ENCODE measurements at regions not wholly inside any gene's neighbourhood (a gene's known extent, or its start where the extent isn't known, plus 50 kb on each side); places are given as distances from the start of the nearest gene placed in this dataset.
"Not testable (repeated sequence)": the region's sequence is repeated elsewhere in the genome, so short reads cannot be mapped to it uniquely, and the experiment has no call there.

GRCh38 chr16:61091300-61091699 is 944.9 kb downstream of the CDH8 start:
- not testable (repeated sequence) for H3K9me3 ChIP-seq (ENCODE audit: control insufficient read depth, low read length); H3K4me1 ChIP-seq (ENCODE audit: control insufficient read depth, insufficient read depth, low read length); H3K36me3 ChIP-seq (ENCODE audit: control insufficient read depth, insufficient read depth, low read length, severe bottlenecking); DNase-seq (ENCODE audit: low read depth); H3K27me3 ChIP-seq (replicated peaks; ENCODE audit: control insufficient read depth, insufficient read depth, low read length); H3K4me3 ChIP-seq (ENCODE audit: low read length); H3K9ac ChIP-seq (ENCODE audit: low read length)

GRCh38 chr16:61083711-61084110 is 952.5 kb downstream of the CDH8 start:
- no peaks in the 10 kb centered on the region for H3K36me3 ChIP-seq (ENCODE audit: control insufficient read depth, insufficient read depth, low read length, severe bottlenecking)
- H3K27me3 ChIP-seq (replicated peaks; ENCODE audit: control insufficient read depth, insufficient read depth, low read length), result no peaks in the 10 kb centered on the region
- DNase-seq (ENCODE audit: low read depth), result no peak
- H3K9me3 ChIP-seq (ENCODE audit: control insufficient read depth, low read length), result no peaks in the 10 kb centered on the region
- no peak overlapping the region for H3K9ac ChIP-seq (ENCODE audit: low read length)
- H3K4me1 ChIP-seq (ENCODE audit: control insufficient read depth, insufficient read depth, low read length), result no peaks in the 10 kb centered on the region
- no peak overlapping the region for H3K4me3 ChIP-seq (ENCODE audit: low read length)

- Histone ChIP-seq H3K9ac (ENCODE audit: low read length) (no peak overlapping the region), H3K9me3 (ENCODE audit: control insufficient read depth, low read length) (peaks cover 3% of the 10 kb centered on the region), H3K36me3 (ENCODE audit: control insufficient read depth, insufficient read depth, low read length, severe bottlenecking) (no peaks in the 10 kb centered on the region), H3K4me3 (ENCODE audit: low read length) (no peak overlapping the region), H3K27me3 (replicated peaks; ENCODE audit: control insufficient read depth, insufficient read depth, low read length) (no peaks in the 10 kb centered on the region), H3K4me1 (ENCODE audit: control insufficient read depth, insufficient read depth, low read length) (no peaks in the 10 kb centered on the region)
- DNase-seq (ENCODE audit: low read depth), result no peak
Measured at GRCh38 chr16:61074324-61074723, 961.9 kb downstream of the CDH8 start.

GRCh38 chr16:61057635-61058034 is 978.6 kb downstream of the CDH8 start:
- H3K9ac ChIP-seq (ENCODE audit: low read length), result no peak overlapping the region
- H3K9me3 ChIP-seq (ENCODE audit: control insufficient read depth, low read length), result peaks cover 3% of the 10 kb centered on the region
- H3K4me1 ChIP-seq (ENCODE audit: control insufficient read depth, insufficient read depth, low read length), result no peaks in the 10 kb centered on the region
- H3K4me3 ChIP-seq (ENCODE audit: low read length), result no peak overlapping the region
- DNase-seq (ENCODE audit: low read depth), result no peak
- no peaks in the 10 kb centered on the region for H3K36me3 ChIP-seq (ENCODE audit: control insufficient read depth, insufficient read depth, low read length, severe bottlenecking)
- H3K27me3 ChIP-seq (replicated peaks; ENCODE audit: control insufficient read depth, insufficient read depth, low read length), result no peaks in the 10 kb centered on the region

GRCh38 chr16:61050547-61050946 is 985.7 kb downstream of the CDH8 start:
- H3K36me3 ChIP-seq (ENCODE audit: control insufficient read depth, insufficient read depth, low read length, severe bottlenecking), result no peaks in the 10 kb centered on the region

GRCh38 chr16:61045931-61046330 is 990.3 kb downstream of the CDH8 start:
- H3K36me3 ChIP-seq (ENCODE audit: control insufficient read depth, insufficient read depth, low read length, severe bottlenecking), result no peaks in the 10 kb centered on the region
- H3K27me3 ChIP-seq (replicated peaks; ENCODE audit: control insufficient read depth, insufficient read depth, low read length), result no peaks in the 10 kb centered on the region
- no peaks in the 10 kb centered on the region for H3K9me3 ChIP-seq (ENCODE audit: control insufficient read depth, low read length)
- no peak for DNase-seq (ENCODE audit: low read depth)
- H3K4me3 ChIP-seq (ENCODE audit: low read length), result no peak overlapping the region
- no peak overlapping the region for H3K9ac ChIP-seq (ENCODE audit: low read length)
- no peaks in the 10 kb centered on the region for H3K4me1 ChIP-seq (ENCODE audit: control insufficient read depth, insufficient read depth, low read length)

More at GRCh38 chr16:61050547-61050946, 985.7 kb downstream of the CDH8 start:
- Histone ChIP-seq H3K4me1 (ENCODE audit: control insufficient read depth, insufficient read depth, low read length) (no peaks in the 10 kb centered on the region), H3K27me3 (replicated peaks; ENCODE audit: control insufficient read depth, insufficient read depth, low read length) (no peaks in the 10 kb centered on the region), H3K4me3 (ENCODE audit: low read length) (no peak overlapping the region), H3K9ac (ENCODE audit: low read length) (no peak overlapping the region), H3K9me3 (ENCODE audit: control insufficient read depth, low read length) (peaks cover 3% of the 10 kb centered on the region)
- DNase-seq (ENCODE audit: low read depth), result no peak

- no peaks in the 10 kb centered on the region for H3K9me3 ChIP-seq (ENCODE audit: control insufficient read depth, low read length)
- H3K9ac ChIP-seq (ENCODE audit: low read length), result no peak overlapping the region
- H3K36me3 ChIP-seq (ENCODE audit: control insufficient read depth, insufficient read depth, low read length, severe bottlenecking), result no peaks in the 10 kb centered on the region
- no peak overlapping the region for H3K4me3 ChIP-seq (ENCODE audit: low read length)
- no peaks in the 10 kb centered on the region for H3K27me3 ChIP-seq (replicated peaks; ENCODE audit: control insufficient read depth, insufficient read depth, low read length)
- no peak for DNase-seq (ENCODE audit: low read depth)
- H3K4me1 ChIP-seq (ENCODE audit: control insufficient read depth, insufficient read depth, low read length), result no peaks in the 10 kb centered on the region
Measured at GRCh38 chr16:61042737-61043136, 993.5 kb downstream of the CDH8 start.

GRCh38 chr16:61030616-61031015 is 1005.6 kb downstream of the CDH8 start:
- Histone ChIP-seq H3K27me3 (replicated peaks; ENCODE audit: control insufficient read depth, insufficient read depth, low read length) (no peaks in the 10 kb centered on the region), H3K4me1 (ENCODE audit: control insufficient read depth, insufficient read depth, low read length) (no peaks in the 10 kb centered on the region)
- no peak for DNase-seq (ENCODE audit: low read depth)

GRCh38 chr16:61024180-61024900 is 1011.9 kb downstream of the CDH8 start:
- no peaks in the 10 kb centered on the region for H3K4me1 ChIP-seq (ENCODE audit: control insufficient read depth, insufficient read depth, low read length)
- H3K9ac ChIP-seq (ENCODE audit: low read length), result no peak overlapping the region
- no peaks in the 10 kb centered on the region for H3K36me3 ChIP-seq (ENCODE audit: control insufficient read depth, insufficient read depth, low read length, severe bottlenecking)
- no peaks in the 10 kb centered on the region for H3K9me3 ChIP-seq (ENCODE audit: control insufficient read depth, low read length)
- H3K4me3 ChIP-seq (ENCODE audit: low read length), result no peak overlapping the region
- DNase-seq (ENCODE audit: low read depth), result no peak
- no peaks in the 10 kb centered on the region for H3K27me3 ChIP-seq (replicated peaks; ENCODE audit: control insufficient read depth, insufficient read depth, low read length)

More at GRCh38 chr16:61030616-61031015, 1005.6 kb downstream of the CDH8 start:
- Histone ChIP-seq H3K9me3 (ENCODE audit: control insufficient read depth, low read length) (peaks cover 4% of the 10 kb centered on the region), H3K4me3 (ENCODE audit: low read length) (no peak overlapping the region), H3K9ac (ENCODE audit: low read length) (no peak overlapping the region), H3K36me3 (ENCODE audit: control insufficient read depth, insufficient read depth, low read length, severe bottlenecking) (no peaks in the 10 kb centered on the region)

GRCh38 chr16:61014869-61015268 is 1021.4 kb downstream of the CDH8 start:
- no peak for DNase-seq (ENCODE audit: low read depth)
- H3K36me3 ChIP-seq (ENCODE audit: control insufficient read depth, insufficient read depth, low read length, severe bottlenecking), result no peaks in the 10 kb centered on the region
- H3K27me3 ChIP-seq (replicated peaks; ENCODE audit: control insufficient read depth, insufficient read depth, low read length), result no peaks in the 10 kb centered on the region
- H3K9ac ChIP-seq (ENCODE audit: low read length), result no peak overlapping the region
- no peaks in the 10 kb centered on the region for H3K9me3 ChIP-seq (ENCODE audit: control insufficient read depth, low read length)
- H3K4me3 ChIP-seq (ENCODE audit: low read length), result no peak overlapping the region
- no peaks in the 10 kb centered on the region for H3K4me1 ChIP-seq (ENCODE audit: control insufficient read depth, insufficient read depth, low read length)

GRCh38 chr16:61007694-61008093 is 1028.5 kb downstream of the CDH8 start:
- H3K9me3 ChIP-seq (ENCODE audit: control insufficient read depth, low read length), result no peaks in the 10 kb centered on the region
- no peak for DNase-seq (ENCODE audit: low read depth)
- H3K27me3 ChIP-seq (replicated peaks; ENCODE audit: control insufficient read depth, insufficient read depth, low read length), result no peaks in the 10 kb centered on the region
- no peaks in the 10 kb centered on the region for H3K4me1 ChIP-seq (ENCODE audit: control insufficient read depth, insufficient read depth, low read length)
- H3K9ac ChIP-seq (ENCODE audit: low read length), result no peak overlapping the region
- no peaks in the 10 kb centered on the region for H3K36me3 ChIP-seq (ENCODE audit: control insufficient read depth, insufficient read depth, low read length, severe bottlenecking)
- no peak overlapping the region for H3K4me3 ChIP-seq (ENCODE audit: low read length)

GRCh38 chr16:61005952-61006351 is 1030.3 kb downstream of the CDH8 start:
- DNase-seq (ENCODE audit: low read depth), result no peak
- Histone ChIP-seq H3K4me3 (ENCODE audit: low read length) (no peak overlapping the region), H3K36me3 (ENCODE audit: control insufficient read depth, insufficient read depth, low read length, severe bottlenecking) (no peaks in the 10 kb centered on the region), H3K4me1 (ENCODE audit: control insufficient read depth, insufficient read depth, low read length) (no peaks in the 10 kb centered on the region), H3K27me3 (replicated peaks; ENCODE audit: control insufficient read depth, insufficient read depth, low read length) (no peaks in the 10 kb centered on the region), H3K9ac (ENCODE audit: low read length) (no peak overlapping the region), H3K9me3 (ENCODE audit: control insufficient read depth, low read length) (no peaks in the 10 kb centered on the region)

Data from adipocyte (in vitro differentiated cells).